ENCODE measurements at regions not wholly inside any gene's neighbourhood (a gene's known extent, or its start where the extent isn't known, plus 50 kb on each side); places are given as distances from the start of the nearest gene placed in this dataset.

GRCh38 chr14:76654573-76655108, 106.6 kb upstream of the VASH1 start:
- ChIA-PET CTCF (interaction anchor here (0.7 kb wide), 1 partner anchor 267 kb away, joined by 4 read pairs; no protein-coding TSS in a partner anchor), POLR2A (no interaction called here)
- H3K9ac ChIP-seq (replicated peaks; ENCODE audit: extremely low read depth, insufficient read depth, low read length) = no peak overlapping the region
- no peak overlapping the region for H3K27ac ChIP-seq (ENCODE audit: insufficient read depth, low read depth, low read length)
- H3K9me1 ChIP-seq (replicated peaks; ENCODE audit: control insufficient read depth, extremely low read depth, insufficient read depth, low read length) = no peaks in the 10 kb centered on the region
- H3K4me2 ChIP-seq (ENCODE audit: insufficient read depth, low read length) = no peak overlapping the region
- H3K4me1 ChIP-seq (ENCODE audit: control insufficient read depth, extremely low read depth, insufficient read depth, low read length) = no peaks in the 10 kb centered on the region
- DNase-seq (ENCODE audit: low read depth, low spot score) (no peak), FAIRE-seq (no peak)
- H4K20me1 ChIP-seq (replicated peaks; ENCODE audit: control insufficient read depth, extremely low read depth, insufficient read depth, low read length) = no peaks in the 10 kb centered on the region
- BruUV-seq (replicated peaks) = no TSS peak
- no peaks in the 10 kb centered on the region for H3K27me3 ChIP-seq (ENCODE audit: control insufficient read depth in 2 of 2, insufficient read depth in 2 of 2, low read length in 2 of 2)
- TF ChIP-seq JUN (IDR thresholded peaks at IDR 0.05; ENCODE audit: borderline replicate concordance, insufficient read depth, insufficient read length, low read depth) = no peak
- no peak for TF ChIP-seq POLR2AphosphoS5 (IDR thresholded peaks at IDR 0.05; ENCODE audit: insufficient read depth, low read depth, low read length)
- no peak for TF ChIP-seq MAX (IDR thresholded peaks at IDR 0.05; ENCODE audit: insufficient read depth, insufficient read length)
- TF ChIP-seq FOS (IDR thresholded peaks at IDR 0.05; ENCODE audit: borderline replicate concordance, insufficient read depth, low read length) = no peak
- no peak for TF ChIP-seq GATA2 (IDR thresholded peaks at IDR 0.05; ENCODE audit: insufficient read depth, insufficient read length, low read depth, low read length)
- TF ChIP-seq POLR2A (IDR thresholded peaks at IDR 0.05; ENCODE audit: low read depth, low read length) = no peak
- no peak for TF ChIP-seq EZH2 (IDR thresholded peaks at IDR 0.05; ENCODE audit: borderline replicate concordance, low read depth, low read length, severe bottlenecking)
- TF ChIP-seq CTCF (IDR thresholded peaks at IDR 0.05; ENCODE audit: extremely low read depth in 1 of 2, insufficient read depth in 1 of 2, low read depth in 1 of 2, low read length in 2 of 2) = no peak
- no peak for TF ChIP-seq MYC (IDR thresholded peaks at IDR 0.05; ENCODE audit: low read depth, low read length)
- intact Hi-C loops (cut with micrococcal nuclease) = no loop called here
- H3K4me3 ChIP-seq (replicated peaks in 1 of 3; ENCODE audit: insufficient read depth in 1 of 3, low read depth in 1 of 3, low read length in 3 of 3) = no peak overlapping the region
- no peaks in the 10 kb centered on the region for H3K36me3 ChIP-seq (ENCODE audit: control insufficient read depth in 2 of 2, extremely low read depth in 1 of 2, insufficient read depth in 2 of 2, low read length in 2 of 2)
- no peak overlapping the region for H2AFZ ChIP-seq (ENCODE audit: low read depth, low read length)
- H3K79me2 ChIP-seq (ENCODE audit: control insufficient read depth, insufficient read depth, low read length) = no peaks in the 10 kb centered on the region
- dilution Hi-C loops (cut with MboI; ENCODE audit: extremely low pct_ligation_motif_present, low sequenced_read_pairs) = no loop called here
- H3K9me3 ChIP-seq (replicated peaks; ENCODE audit: control insufficient read depth, insufficient read depth, low read length) = no peaks in the 10 kb centered on the region
